H4 (cell line): ENCODE measurements at regions not wholly inside any gene's neighbourhood (a gene's known extent, or its start where the extent isn't known, plus 50 kb on each side); places are given as distances from the start of the nearest gene placed in this dataset.
A peak's percentile ranks its signal among the peaks of the same experiment; 100 is the strongest.

Source experiments
- DNase-seq: peaks from one replicate; pipeline ENCODE4 v3.0.0-alpha.2; 2015; ENCODE audit warnings: low spot score

GRCh38 chr4:186889876-186890643 lies 166.4 kb upstream of the FAT1 start:
- no peak for DNase-seq

GRCh38 chr4:186891859-186892486 lies 168.3 kb upstream of the FAT1 start:
- DNase-seq = no peak

DNA sequence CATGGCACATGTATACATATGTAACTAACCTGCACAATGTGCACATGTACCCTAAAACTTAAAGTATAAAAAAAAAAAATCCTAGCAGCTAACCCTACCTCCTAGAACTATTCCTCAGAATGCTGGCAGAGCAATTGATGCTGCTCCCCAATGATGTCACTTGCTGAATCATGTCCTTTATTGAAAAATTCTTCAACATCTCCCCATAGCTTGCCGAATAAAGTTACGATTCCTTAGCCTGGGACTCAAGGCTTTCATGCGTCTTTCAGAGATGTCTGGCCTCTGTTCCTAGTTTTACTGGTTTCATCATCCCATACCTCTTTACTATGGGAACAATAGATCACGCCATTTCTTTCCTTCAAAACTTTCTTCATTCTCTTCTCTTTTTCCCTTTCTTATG lies 174.7 kb upstream of the FAT1 start:
- no peak for DNase-seq

GRCh38 chr4:186900232-186900900 lies 176.7 kb upstream of the FAT1 start:
- peak; percentile 42 for DNase-seq

DNA sequence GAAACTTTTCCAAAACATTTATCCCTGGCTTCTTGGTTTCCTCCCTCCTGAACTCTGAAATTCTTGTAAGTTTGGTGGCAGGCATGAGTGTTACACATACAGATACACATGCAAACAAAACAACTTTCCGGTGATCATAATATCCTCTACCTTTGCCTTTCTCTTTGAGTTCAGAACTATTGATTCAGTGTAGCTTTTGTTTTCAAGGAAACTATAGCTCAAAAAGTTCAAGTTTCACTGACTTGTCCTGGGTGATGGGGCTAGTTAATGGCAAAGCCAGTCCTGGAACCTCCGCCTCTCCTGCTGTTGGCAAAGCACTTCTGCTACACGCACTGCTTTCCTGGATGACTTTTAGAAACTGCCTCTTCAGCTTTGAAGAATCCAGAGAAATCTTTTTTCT lies 177.3 kb upstream of the FAT1 start:
- no peak for DNase-seq

DNA sequence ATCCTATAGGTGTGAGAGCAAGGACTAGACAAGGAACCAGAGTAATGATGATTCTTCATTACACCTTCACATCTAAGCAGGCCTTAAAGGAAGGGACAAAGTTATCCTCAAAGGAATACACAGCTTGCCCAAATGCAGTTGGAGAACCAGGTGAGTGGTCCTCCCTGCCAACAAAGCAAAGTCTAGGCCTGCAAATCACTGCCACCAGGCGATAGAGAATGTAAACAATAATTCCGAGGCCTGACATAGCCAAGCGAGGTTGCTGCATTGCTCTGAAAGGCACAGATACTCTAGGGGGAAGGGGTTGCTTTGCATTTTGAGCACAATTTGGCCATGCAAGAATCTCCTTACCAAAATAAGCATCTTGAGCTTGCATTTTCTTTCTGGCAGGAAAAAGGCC lies 178.2 kb upstream of the FAT1 start:
- no peak for DNase-seq

GRCh38 chr4:186902361-186902760 lies 178.7 kb upstream of the FAT1 start:
- DNase-seq = no peak

- DNase-seq = no peak
Observed at GRCh38 chr4:186904101-186904500, 180.4 kb upstream of the FAT1 start.

DNA sequence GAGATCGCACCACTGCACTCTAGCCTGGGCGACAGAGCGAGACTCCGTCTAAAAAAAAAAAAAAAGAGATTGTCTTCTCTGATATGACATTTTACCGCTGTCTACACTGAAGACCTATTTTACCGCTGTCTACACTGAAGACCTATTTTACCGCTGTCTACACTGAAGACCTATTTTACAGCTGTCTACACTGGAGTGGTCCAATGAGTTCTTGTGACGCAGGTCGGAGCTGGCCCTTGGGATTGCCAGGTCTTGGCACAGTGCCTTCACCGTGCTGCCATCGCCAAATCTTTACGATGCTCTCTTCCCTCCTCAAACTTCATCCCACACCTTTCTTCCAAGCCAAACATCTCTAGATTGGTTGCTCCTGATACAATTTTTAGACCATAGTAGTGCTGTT lies 183.1 kb upstream of the FAT1 start:
- DNase-seq = no peak

- no peak for DNase-seq
Observed at GRCh38 chr4:186910385-186910784, 186.7 kb upstream of the FAT1 start.

- no peak for DNase-seq
Observed at GRCh38 chr4:186912606-186913005, 188.9 kb upstream of the FAT1 start.

GRCh38 chr4:186915816-186916215 lies 192.2 kb upstream of the FAT1 start:
- no peak for DNase-seq

DNA sequence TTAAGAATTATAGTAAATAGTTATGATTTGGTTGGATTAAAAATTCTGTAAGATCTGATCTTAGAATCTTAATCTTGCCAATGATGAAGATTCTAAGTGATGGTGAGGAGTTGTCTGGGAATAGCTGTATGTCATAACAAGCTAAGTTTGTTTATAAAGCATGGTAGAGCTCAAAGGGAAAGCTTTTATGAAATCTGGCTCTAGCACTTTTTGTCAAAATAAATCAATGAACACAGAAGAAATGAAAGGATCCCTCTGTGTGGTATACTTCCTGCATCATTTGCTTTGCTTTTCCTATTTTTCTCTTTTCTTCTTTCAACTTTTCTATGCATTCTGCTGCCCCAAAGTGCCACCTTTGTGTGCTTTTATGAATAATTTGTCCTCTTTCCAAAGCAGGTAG lies 193.5 kb upstream of the FAT1 start:
- DNase-seq = no peak

GRCh38 chr4:186918466-186918865 lies 194.8 kb upstream of the FAT1 start:
- no peak for DNase-seq

- DNase-seq = no peak
Observed at GRCh38 chr4:186919340-186919739, 195.7 kb upstream of the FAT1 start.

DNA sequence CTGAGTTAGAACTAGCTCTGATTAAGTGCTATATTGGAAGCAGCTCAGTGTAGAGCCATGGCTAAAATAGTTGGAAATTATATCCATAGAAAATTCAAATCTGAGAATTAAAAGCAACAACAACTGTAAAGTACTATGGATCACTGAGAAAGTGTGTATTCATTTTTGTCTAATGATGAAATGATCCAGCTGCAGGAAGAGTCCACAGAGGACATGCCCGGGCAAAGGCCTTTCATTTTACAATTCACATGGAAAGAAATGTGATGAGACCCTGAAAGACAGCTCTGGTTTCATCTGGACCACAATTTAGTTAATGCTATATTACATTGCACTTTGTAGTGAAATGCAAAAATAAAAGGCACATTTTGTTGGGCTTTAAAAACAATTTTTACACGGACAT lies 196.8 kb upstream of the FAT1 start:
- no peak for DNase-seq

GRCh38 chr4:186920992-186921391 lies 197.3 kb upstream of the FAT1 start:
- DNase-seq = no peak

GRCh38 chr4:186924723-186925122 lies 201.1 kb upstream of the FAT1 start:
- no peak for DNase-seq

DNA sequence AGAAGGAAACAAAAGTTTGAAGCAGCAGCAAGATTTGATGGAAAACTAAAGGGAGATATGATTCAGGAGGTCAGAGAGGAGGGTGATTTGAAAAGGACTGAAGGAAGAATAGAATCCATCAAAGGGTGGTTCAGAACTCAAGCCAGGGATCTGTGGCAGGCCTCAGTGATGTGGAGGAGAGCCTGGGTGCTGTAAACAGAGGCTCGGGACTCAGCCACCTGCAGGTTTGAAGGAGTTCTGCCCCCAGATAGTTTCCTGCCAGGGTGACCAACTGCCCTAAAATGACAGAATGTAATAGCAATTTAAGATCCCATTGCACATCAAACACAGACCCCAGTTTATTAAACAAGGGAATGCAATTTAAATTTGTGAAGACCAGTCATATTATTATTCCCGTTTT lies 204.0 kb upstream of the FAT1 start:
- DNase-seq = no peak

- DNase-seq = no peak
Observed at GRCh38 chr4:186930024-186930423, 206.4 kb upstream of the FAT1 start.

DNA sequence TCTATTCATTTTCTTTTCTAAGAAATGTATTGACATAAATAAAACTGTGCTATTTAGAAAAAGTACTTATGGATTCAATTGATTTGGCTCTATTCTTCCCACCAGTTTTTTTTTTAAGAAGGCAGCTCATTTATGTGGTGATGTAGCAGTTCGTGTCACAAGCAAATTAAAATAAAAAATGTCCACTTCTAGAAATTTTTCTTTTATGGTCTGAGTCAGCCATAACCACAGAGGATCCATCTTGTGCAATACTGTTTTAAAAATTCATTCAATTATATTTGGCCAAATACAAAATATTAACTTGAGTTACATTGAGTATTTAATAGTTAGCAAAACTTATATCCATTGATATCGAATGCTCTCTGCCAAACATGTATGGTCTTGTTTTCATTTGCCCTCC lies 207.9 kb upstream of the FAT1 start:
- no peak for DNase-seq

GRCh38 chr4:186932196-186932595 lies 208.5 kb upstream of the FAT1 start:
- no peak for DNase-seq

DNA sequence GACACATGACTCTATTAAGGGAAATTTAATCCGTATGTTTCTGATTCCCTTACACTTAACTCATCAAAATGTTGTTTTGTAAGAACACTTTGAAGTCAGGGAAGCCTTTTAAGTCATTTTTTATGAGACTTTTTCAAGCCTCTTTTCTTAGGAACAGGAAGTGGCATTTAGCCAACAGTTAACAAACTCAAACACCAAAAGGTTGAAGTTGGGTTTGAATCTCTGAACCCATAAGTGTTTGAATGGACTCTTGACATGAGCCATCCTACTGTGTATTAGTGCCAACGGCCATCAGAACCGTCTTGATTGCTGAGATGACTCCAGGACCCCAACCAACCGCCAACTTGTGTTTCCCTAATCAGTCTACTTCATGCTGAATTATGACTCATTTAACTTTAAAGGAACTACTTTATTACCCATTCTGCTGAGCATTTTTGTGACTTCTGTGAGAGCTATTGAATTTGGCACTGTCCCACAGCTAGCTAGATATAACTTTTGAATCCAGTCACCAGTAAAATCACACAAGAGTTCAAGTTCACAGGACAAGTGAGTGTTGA lies 209.1 kb upstream of the FAT1 start:
- peak; percentile 47 for DNase-seq
